Vagina (tissue), 2 donors: ENCODE measurements at regions not wholly inside any gene's neighbourhood (a gene's known extent, or its start where the extent isn't known, plus 50 kb on each side); places are given as distances from the start of the nearest gene placed in this dataset.

Experiments
- DNase-seq, 2 donors: peaks; one replicate each; pipeline ENCODE4 v3.0.0-alpha.2; 2017; ENCODE audit errors: extremely low spot score in 2 of 2
- H3K27ac ChIP-seq: fragments of 200-600 bp; sonication (generic); one replicate; pipeline ENCODE4 v1.5.1; 2019
- H3K27me3 ChIP-seq: fragments of 200-600 bp; sonication (generic); one replicate; pipeline ENCODE4 v1.5.1; 2019
- H3K36me3 ChIP-seq, 2 donors: fragments of 200-600 bp; sonication (generic); one replicate each; pipeline ENCODE4 v1.5.1; 2017 to 2019
- H3K4me1 ChIP-seq: fragments of 200-600 bp; sonication (generic); one replicate; pipeline ENCODE4 v1.5.1; 2019
- H3K4me3 ChIP-seq, 2 donors: fragments of 200-600 bp; sonication (generic); 1 replicate in 1 of 2; 2 replicates in 1 of 2; pipeline ENCODE4 v1.5.1; 2016 to 2019
- H3K9me3 ChIP-seq: fragments of 200-600 bp; sonication (generic); one replicate; pipeline ENCODE4 v1.5.1; 2019
- POLR2A ChIP-seq, 2 donors: fragments of 450-650 bp; IDR thresholded peaks; one replicate each; pipeline ENCODE4 v1.6.1; 2017; ENCODE audit warnings: antibody characterized with exemption in 2 of 2, mild to moderate bottlenecking in 2 of 2, moderate library complexity in 2 of 2
- POLR2AphosphoS5 ChIP-seq, 2 donors: sonication (generic); formaldehyde crosslinking; IDR thresholded peaks; one replicate each; pipeline ENCODE4 v1.9.0; 2017; ENCODE audit warnings: antibody characterized with exemption in 2 of 2, mild to moderate bottlenecking in 2 of 2, low read depth in 1 of 2; ENCODE audit not compliant: insufficient read depth in 1 of 2
- intact Hi-C: fragments of 100-400 bp; cut with DNase I; formaldehyde crosslinking; loops from one replicate; pipeline ENCODE4 v1.15.1; 2023
- TF ChIP-seq, protein P1 (sequence below), 3 experiments: fragments of 450-650 bp in 2 of 3; fragments of 200-600 bp in 1 of 3; sonication (generic) in 1 of 3; IDR thresholded peaks; one replicate each; pipeline ENCODE4 v1.5.1; 2017 to 2019; ENCODE audit warnings: antibody characterized with exemption in 3 of 3, mild to moderate bottlenecking in 2 of 3, moderate library complexity in 2 of 3

GRCh38 chr2:121052521-121052920 lies 232.5 kb downstream of the TFCP2L1 start:
- H3K36me3 ChIP-seq = no peaks in the 10 kb centered on the region
- TF ChIP-seq POLR2AphosphoS5 (IDR thresholded peaks at IDR 0.05; ENCODE audit: insufficient read depth in 1 of 2, low read depth in 1 of 2) (no peak), POLR2A (IDR thresholded peaks at IDR 0.05) (no peak)
- TF ChIP-seq, protein P1, sequence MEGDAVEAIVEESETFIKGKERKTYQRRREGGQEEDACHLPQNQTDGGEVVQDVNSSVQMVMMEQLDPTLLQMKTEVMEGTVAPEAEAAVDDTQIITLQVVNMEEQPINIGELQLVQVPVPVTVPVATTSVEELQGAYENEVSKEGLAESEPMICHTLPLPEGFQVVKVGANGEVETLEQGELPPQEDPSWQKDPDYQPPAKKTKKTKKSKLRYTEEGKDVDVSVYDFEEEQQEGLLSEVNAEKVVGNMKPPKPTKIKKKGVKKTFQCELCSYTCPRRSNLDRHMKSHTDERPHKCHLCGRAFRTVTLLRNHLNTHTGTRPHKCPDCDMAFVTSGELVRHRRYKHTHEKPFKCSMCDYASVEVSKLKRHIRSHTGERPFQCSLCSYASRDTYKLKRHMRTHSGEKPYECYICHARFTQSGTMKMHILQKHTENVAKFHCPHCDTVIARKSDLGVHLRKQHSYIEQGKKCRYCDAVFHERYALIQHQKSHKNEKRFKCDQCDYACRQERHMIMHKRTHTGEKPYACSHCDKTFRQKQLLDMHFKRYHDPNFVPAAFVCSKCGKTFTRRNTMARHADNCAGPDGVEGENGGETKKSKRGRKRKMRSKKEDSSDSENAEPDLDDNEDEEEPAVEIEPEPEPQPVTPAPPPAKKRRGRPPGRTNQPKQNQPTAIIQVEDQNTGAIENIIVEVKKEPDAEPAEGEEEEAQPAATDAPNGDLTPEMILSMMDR (IDR thresholded peaks at IDR 0.05) = no peak
- no peak overlapping the region for H3K27ac ChIP-seq
- no peaks in the 10 kb centered on the region for H3K27me3 ChIP-seq
- no peaks in the 10 kb centered on the region for H3K9me3 ChIP-seq
- intact Hi-C loops = no loop called here
- H3K4me3 ChIP-seq = no peak overlapping the region
- H3K4me1 ChIP-seq = no peaks in the 10 kb centered on the region
- no peak for DNase-seq

DNA sequence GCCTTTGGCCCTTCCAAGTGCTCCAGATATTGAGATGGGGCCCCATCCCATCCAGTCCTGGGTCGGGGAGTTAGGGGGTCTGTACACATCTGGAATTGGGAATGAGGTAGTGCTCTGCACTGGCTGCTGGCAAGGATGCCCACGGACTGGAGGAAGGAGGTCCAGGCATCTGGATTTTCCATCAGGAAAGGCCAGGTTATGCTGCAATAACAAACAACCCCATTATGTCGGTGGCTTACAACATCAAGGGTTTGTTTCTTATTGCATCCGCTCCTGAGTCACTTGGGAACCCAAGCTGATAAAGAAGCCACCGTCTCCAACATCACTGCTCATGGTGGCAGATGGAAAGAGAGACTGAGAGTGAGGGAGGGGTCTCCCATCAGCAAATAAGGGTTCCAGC lies 229.9 kb downstream of the TFCP2L1 start:
- TF ChIP-seq POLR2A (IDR thresholded peaks at IDR 0.05) = no peak
- TF ChIP-seq POLR2AphosphoS5 (IDR thresholded peaks at IDR 0.05; ENCODE audit: insufficient read depth in 1 of 2, low read depth in 1 of 2) = no peak
- TF ChIP-seq, protein P1 (IDR thresholded peaks at IDR 0.05) = no peak
- H3K4me1 ChIP-seq = no peaks in the 10 kb centered on the region
- intact Hi-C loops = no loop called here

DNA sequence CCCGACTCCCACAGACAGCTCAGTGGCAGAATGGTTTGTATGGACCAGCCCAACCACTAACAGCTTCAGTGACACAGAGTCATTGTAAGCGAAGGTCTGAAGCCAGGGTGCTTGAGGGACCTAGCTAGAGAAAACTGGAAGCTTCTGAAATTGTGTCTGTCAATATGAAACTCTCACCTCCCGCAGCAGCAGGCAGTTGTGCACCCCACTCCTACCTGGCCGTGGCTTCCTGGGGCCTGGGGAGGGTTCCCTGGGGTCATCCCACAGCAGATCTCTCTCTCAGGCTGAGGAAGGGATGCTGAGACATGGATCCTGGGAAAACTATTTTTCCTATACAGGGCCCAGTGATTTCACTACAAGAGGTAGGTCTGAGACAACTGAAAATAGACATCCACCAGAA lies 229.5 kb downstream of the TFCP2L1 start:
- no peak overlapping the region for H3K4me3 ChIP-seq
- H3K9me3 ChIP-seq = no peaks in the 10 kb centered on the region
- no peak for DNase-seq
- intact Hi-C loops = no loop called here
- TF ChIP-seq POLR2AphosphoS5 (IDR thresholded peaks at IDR 0.05; ENCODE audit: insufficient read depth in 1 of 2, low read depth in 1 of 2) (no peak), POLR2A (IDR thresholded peaks at IDR 0.05) (no peak)
- TF ChIP-seq, protein P1 (IDR thresholded peaks at IDR 0.05) = no peak
- H3K36me3 ChIP-seq = no peaks in the 10 kb centered on the region
- no peaks in the 10 kb centered on the region for H3K27me3 ChIP-seq
- no peak overlapping the region for H3K27ac ChIP-seq
- H3K4me1 ChIP-seq = no peaks in the 10 kb centered on the region

More for the DNA sequence above, 229.9 kb downstream of the TFCP2L1 start:
- DNase-seq = no peak
- Histone ChIP-seq H3K4me3 (no peak overlapping the region), H3K27ac (no peak overlapping the region), H3K27me3 (no peaks in the 10 kb centered on the region), H3K36me3 (no peaks in the 10 kb centered on the region), H3K9me3 (no peaks in the 10 kb centered on the region)

DNA sequence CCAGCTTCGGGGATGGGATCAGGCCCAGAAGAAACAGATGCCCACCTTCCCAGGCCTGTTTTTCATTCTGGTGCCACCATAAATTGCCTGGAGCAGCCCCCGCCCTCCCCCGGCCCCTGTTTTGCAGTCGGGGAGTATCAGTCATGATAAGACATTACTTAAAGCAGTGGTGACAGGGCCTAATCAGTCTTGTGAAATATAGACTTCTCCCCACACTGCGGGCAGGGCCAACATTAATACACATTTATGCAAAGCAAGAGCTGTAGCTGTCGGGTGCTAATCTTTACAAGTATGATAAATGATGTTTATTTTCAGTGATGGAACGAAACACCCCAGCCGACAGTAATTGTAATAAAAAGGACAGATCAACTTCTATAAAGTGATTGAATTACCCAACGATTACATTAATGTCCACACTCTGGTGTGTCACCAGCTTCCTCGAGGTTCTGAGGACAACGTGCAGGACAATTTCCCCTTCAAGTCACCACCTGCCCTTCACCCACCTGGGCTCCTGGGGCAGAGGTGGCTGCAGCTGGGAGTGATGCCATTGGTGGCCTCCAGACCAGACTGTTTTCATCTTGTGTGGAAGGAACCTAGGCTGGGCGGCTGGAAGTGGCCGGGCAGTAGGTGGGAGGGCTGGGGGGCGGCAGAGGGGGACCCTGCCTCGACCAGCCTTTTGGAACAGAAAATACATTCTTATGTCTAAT lies 226.0 kb downstream of the TFCP2L1 start:
- H3K27ac ChIP-seq = no peak overlapping the region
- no peak overlapping the region for H3K4me3 ChIP-seq
- intact Hi-C loops = no loop called here
- no peaks in the 10 kb centered on the region for H3K36me3 ChIP-seq
- H3K9me3 ChIP-seq = no peaks in the 10 kb centered on the region
- H3K4me1 ChIP-seq = no peaks in the 10 kb centered on the region
- DNase-seq = no peak
- TF ChIP-seq POLR2AphosphoS5 (IDR thresholded peaks at IDR 0.05; ENCODE audit: insufficient read depth in 1 of 2, low read depth in 1 of 2) (no peak), POLR2A (IDR thresholded peaks at IDR 0.05) (no peak)
- TF ChIP-seq, protein P1 (IDR thresholded peaks at IDR 0.05) = no peak
- no peaks in the 10 kb centered on the region for H3K27me3 ChIP-seq
